Osteoblast (primary cell): ENCODE measurements at regions not wholly inside any gene's neighbourhood (a gene's known extent, or its start where the extent isn't known, plus 50 kb on each side); places are given as distances from the start of the nearest gene placed in this dataset.

Experiments used
- DNase-seq: peaks from one replicate; pipeline ENCODE4 v3.0.0; 2011; ENCODE audit warnings: low spot score, mixed read lengths; ENCODE audit not compliant: insufficient read length; ENCODE audit errors: missing footprints
- H2AFZ ChIP-seq: 2 replicates; pipeline ENCODE4 v1.6.0; 2011; ENCODE audit warnings: mild to moderate bottlenecking, low read length
- H3K27ac ChIP-seq: 2 replicates; pipeline ENCODE4 v1.5.1; 2011; ENCODE audit warnings: mild to moderate bottlenecking, low read depth, low read length, moderate library complexity
- H3K27me3 ChIP-seq: 2 replicates; pipeline ENCODE4 v1.6.0; 2012; ENCODE audit warnings: mild to moderate bottlenecking, control low read depth, inconsistent platforms, low read length, moderate library complexity; ENCODE audit not compliant: insufficient read depth
- H3K36me3 ChIP-seq: 2 replicates; pipeline ENCODE4 v1.5.1; 2011; ENCODE audit warnings: mild to moderate bottlenecking, low read length, control low read depth, moderate library complexity; ENCODE audit not compliant: insufficient read depth
- H3K4me1 ChIP-seq: 2 replicates; pipeline ENCODE4 v1.5.1; 2011; ENCODE audit warnings: mild to moderate bottlenecking, low read length, control low read depth, moderate library complexity; ENCODE audit not compliant: insufficient read depth
- H3K4me2 ChIP-seq: 2 replicates; pipeline ENCODE4 v1.6.0; 2011; ENCODE audit warnings: mild to moderate bottlenecking, low read length; ENCODE audit not compliant: insufficient read depth
- H3K4me3 ChIP-seq: fragments of 200-600 bp; sonication (generic); 3 replicates; pipeline ENCODE4 v1.5.1; 2012; ENCODE audit warnings: mild to moderate bottlenecking, low read length, inconsistent platforms; ENCODE audit not compliant: insufficient read depth
- H3K79me2 ChIP-seq: 2 replicates; pipeline ENCODE4 v1.6.0; 2012; ENCODE audit warnings: mild to moderate bottlenecking, low read length, control low read depth, inconsistent platforms; ENCODE audit not compliant: insufficient read depth
- H3K9me3 ChIP-seq: 2 replicates; pipeline ENCODE4 v1.5.1; 2011; ENCODE audit warnings: low read depth, low read length, control low read depth
- H4K20me1 ChIP-seq: 2 replicates; pipeline ENCODE4 v1.6.0; 2012; ENCODE audit warnings: mild to moderate bottlenecking, low read length, control low read depth; ENCODE audit not compliant: insufficient read depth
- CTCF ChIP-seq: IDR thresholded peaks from 2 replicates; pipeline ENCODE4 v1.5.1; 2011; ENCODE audit warnings: mild to moderate bottlenecking, low read depth, low read length, moderate library complexity; ENCODE audit errors: extremely low read depth

GRCh38 chr14:36054353-36055051 lies 122.0 kb downstream of the PTCSC3 start:
- Histone ChIP-seq H3K79me2 (no peaks in the 10 kb centered on the region), H3K4me1 (no peaks in the 10 kb centered on the region), H3K27ac (no peak overlapping the region), H4K20me1 (no peaks in the 10 kb centered on the region), H3K9me3 (no peaks in the 10 kb centered on the region), H3K4me2 (no peak overlapping the region), H2AFZ (no peak overlapping the region), H3K27me3 (no peaks in the 10 kb centered on the region), H3K4me3 (no peak overlapping the region), H3K36me3 (no peaks in the 10 kb centered on the region)
- TF ChIP-seq CTCF, result no peak
- no peak for DNase-seq

- DNase-seq, result no peak
- Histone ChIP-seq H2AFZ (no peak overlapping the region), H3K79me2 (no peaks in the 10 kb centered on the region), H3K36me3 (no peaks in the 10 kb centered on the region), H3K9me3 (no peaks in the 10 kb centered on the region), H3K27ac (no peak overlapping the region), H3K4me3 (no peak overlapping the region), H4K20me1 (no peaks in the 10 kb centered on the region), H3K27me3 (no peaks in the 10 kb centered on the region), H3K4me2 (no peak overlapping the region), H3K4me1 (no peaks in the 10 kb centered on the region)
- TF ChIP-seq CTCF, result no peak
These were observed 123.8 kb downstream of the PTCSC3 start for GRCh38 chr14:36052681-36053080.

GRCh38 chr14:36052063-36052462 lies 124.5 kb downstream of the PTCSC3 start:
- Histone ChIP-seq H3K27me3 (no peaks in the 10 kb centered on the region), H3K79me2 (no peaks in the 10 kb centered on the region), H3K36me3 (no peaks in the 10 kb centered on the region), H3K4me2 (no peak overlapping the region), H3K27ac (no peak overlapping the region), H3K9me3 (no peaks in the 10 kb centered on the region), H3K4me3 (no peak overlapping the region), H3K4me1 (no peaks in the 10 kb centered on the region), H4K20me1 (no peaks in the 10 kb centered on the region), H2AFZ (no peak overlapping the region)
- DNase-seq, result no peak
- no peak for TF ChIP-seq CTCF

- no peak overlapping the region for H2AFZ ChIP-seq
- TF ChIP-seq CTCF, result no peak
These were observed 127.9 kb downstream of the PTCSC3 start for GRCh38 chr14:36048667-36049066.

More at GRCh38 chr14:36048667-36049066, 127.9 kb downstream of the PTCSC3 start:
- no peaks in the 10 kb centered on the region for H3K4me1 ChIP-seq
- no peaks in the 10 kb centered on the region for H3K27me3 ChIP-seq
- no peak overlapping the region for H3K4me3 ChIP-seq
- no peaks in the 10 kb centered on the region for H3K9me3 ChIP-seq
- no peaks in the 10 kb centered on the region for H3K79me2 ChIP-seq
- no peak overlapping the region for H3K27ac ChIP-seq
- H4K20me1 ChIP-seq, result no peaks in the 10 kb centered on the region
- H3K36me3 ChIP-seq, result no peaks in the 10 kb centered on the region
- H3K4me2 ChIP-seq, result no peak overlapping the region
- DNase-seq, result no peak
